ENCODE measurements at regions not wholly inside any gene's neighbourhood (a gene's known extent, or its start where the extent isn't known, plus 50 kb on each side); places are given as distances from the start of the nearest gene placed in this dataset.

GRCh38 chr4:56276547-56276946, 110.7 kb downstream of the AASDH start:
- TF ChIP-seq ZNF274 (IDR thresholded peaks at IDR 0.05; ENCODE audit: low read depth, low read length) (no peak), RAD21 (IDR thresholded peaks at IDR 0.05; ENCODE audit: low read depth) (no peak)
- TF ChIP-seq, protein P1, sequence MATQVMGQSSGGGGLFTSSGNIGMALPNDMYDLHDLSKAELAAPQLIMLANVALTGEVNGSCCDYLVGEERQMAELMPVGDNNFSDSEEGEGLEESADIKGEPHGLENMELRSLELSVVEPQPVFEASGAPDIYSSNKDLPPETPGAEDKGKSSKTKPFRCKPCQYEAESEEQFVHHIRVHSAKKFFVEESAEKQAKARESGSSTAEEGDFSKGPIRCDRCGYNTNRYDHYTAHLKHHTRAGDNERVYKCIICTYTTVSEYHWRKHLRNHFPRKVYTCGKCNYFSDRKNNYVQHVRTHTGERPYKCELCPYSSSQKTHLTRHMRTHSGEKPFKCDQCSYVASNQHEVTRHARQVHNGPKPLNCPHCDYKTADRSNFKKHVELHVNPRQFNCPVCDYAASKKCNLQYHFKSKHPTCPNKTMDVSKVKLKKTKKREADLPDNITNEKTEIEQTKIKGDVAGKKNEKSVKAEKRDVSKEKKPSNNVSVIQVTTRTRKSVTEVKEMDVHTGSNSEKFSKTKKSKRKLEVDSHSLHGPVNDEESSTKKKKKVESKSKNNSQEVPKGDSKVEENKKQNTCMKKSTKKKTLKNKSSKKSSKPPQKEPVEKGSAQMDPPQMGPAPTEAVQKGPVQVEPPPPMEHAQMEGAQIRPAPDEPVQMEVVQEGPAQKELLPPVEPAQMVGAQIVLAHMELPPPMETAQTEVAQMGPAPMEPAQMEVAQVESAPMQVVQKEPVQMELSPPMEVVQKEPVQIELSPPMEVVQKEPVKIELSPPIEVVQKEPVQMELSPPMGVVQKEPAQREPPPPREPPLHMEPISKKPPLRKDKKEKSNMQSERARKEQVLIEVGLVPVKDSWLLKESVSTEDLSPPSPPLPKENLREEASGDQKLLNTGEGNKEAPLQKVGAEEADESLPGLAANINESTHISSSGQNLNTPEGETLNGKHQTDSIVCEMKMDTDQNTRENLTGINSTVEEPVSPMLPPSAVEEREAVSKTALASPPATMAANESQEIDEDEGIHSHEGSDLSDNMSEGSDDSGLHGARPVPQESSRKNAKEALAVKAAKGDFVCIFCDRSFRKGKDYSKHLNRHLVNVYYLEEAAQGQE (IDR thresholded peaks at IDR 0.05; ENCODE audit: low read depth): no peak

Data from HCT116 (cell line).